HG02852 (cell line): ENCODE measurements at regions not wholly inside any gene's neighbourhood (a gene's known extent, or its start where the extent isn't known, plus 50 kb on each side); places are given as distances from the start of the nearest gene placed in this dataset.

ENCODE experiments used
- ATAC-seq: cut with Tn5 transposase; IDR thresholded peaks from one replicate; pipeline ENCODE4 v1.9.1; 2021; ENCODE audit warnings: mild to moderate bottlenecking, moderate library complexity; ENCODE audit not compliant: unreplicated experiment

DNA sequence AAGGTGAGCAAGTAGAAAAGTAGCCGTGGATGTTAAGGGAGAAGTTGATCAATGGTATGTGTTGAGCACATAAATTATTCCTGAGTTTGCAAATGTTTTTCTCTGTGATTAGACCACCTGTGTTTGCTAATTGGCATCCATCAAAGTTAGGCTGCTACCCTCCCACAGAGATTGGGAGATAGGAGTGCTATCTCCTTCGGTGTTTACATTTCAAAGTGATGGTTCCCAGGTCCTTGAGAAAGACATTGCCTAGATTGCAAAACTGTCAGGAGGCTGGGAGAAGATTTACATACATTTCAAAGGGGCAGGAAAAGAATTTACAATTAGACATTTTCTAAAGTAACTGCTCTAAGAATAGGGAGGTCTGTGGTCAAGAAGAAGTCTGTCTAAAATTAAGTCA is 54.3 kb upstream of the CNTNAP4 start:
- ATAC-seq: no peak

DNA sequence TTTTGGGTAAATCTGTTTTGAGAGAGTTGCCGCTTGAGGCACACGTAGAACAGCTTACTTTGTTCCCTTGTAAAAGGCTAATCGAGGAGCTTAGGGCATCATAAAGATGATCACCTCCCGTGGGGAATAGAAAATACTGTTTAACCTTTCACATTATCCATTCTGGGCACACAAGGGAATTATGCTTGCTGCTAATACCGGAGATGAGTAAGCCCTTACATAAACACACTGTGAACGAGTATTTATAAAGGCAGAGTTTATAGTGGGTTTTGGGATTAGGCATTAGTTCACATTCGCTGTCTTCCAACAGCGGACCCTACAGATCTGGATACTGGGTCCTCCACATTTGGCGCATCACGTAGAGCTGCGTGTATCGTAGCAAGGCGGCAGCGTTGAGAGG is 51.2 kb upstream of the CNTNAP4 start:
- no peak for ATAC-seq

DNA sequence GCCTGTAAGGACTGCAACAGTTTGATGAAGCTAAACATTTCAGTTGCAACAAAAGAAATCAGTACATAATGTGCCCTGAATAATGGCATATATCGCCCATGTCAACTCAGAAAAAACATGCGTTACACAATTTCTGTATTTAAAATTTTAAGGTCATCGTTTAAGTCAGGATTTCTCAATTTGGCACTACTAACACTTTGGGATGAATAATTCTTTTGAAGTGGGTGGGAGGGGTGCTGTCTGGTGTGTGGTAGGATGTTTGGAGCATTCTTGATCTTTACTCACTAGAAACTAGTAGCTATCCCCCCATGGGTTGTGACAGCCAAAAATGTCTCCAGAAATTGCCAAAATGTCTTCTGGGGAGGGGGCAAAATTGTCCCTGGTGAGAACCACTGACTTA is 50.7 kb upstream of the CNTNAP4 start:
- no peak for ATAC-seq
